Panc1 (cell line): ENCODE measurements at regions not wholly inside any gene's neighbourhood (a gene's known extent, or its start where the extent isn't known, plus 50 kb on each side); places are given as distances from the start of the nearest gene placed in this dataset.

Experiments used
- ATAC-seq: fragments of 200-7000 bp; cut with Tn5 transposase; 2 replicates; pipeline ENCODE4 v1.9.1; 2020; ENCODE audit warnings: mild to moderate bottlenecking, moderate library complexity
- BruUV-seq: library from RNA; stranded (reverse); fragments of 400-500 nt; replicated peaks from 2 replicates; lab custom pipeline; 2021; lab: Mats Ljungman, UMichigan
- CTCF ChIA-PET: fragments of 300-600 bp; sonication (Branson Sonifier 250); formaldehyde crosslinking; loops from one replicate; lab custom pipeline; 2022; ENCODE audit warnings: antibody characterized with exemption; lab: Charles Lee
- POLR2A ChIA-PET: fragments of 300-600 bp; sonication (Branson Sonifier 250); formaldehyde crosslinking; loops from one replicate; lab custom pipeline; 2022; ENCODE audit warnings: antibody characterized with exemption; lab: Charles Lee
- DNase-seq: peaks from one replicate; pipeline ENCODE4 v3.0.0-alpha.2; 2010; ENCODE audit warnings: low read depth, low spot score
- H3K27ac ChIP-seq: 2 replicates; pipeline ENCODE4 v1.5.1; 2011; ENCODE audit warnings: mild to moderate bottlenecking, low read length, inconsistent platforms
- H3K27me3 ChIP-seq: fragments of 200-500 bp; sonication (Bioruptor generic); 2 replicates; pipeline ENCODE4 v1.6.0; 2014; ENCODE audit warnings: low read length, inconsistent platforms; ENCODE audit not compliant: control insufficient read depth, insufficient read depth
- H3K36me3 ChIP-seq: fragments of 200-500 bp; sonication (Bioruptor generic); 2 replicates; pipeline ENCODE4 v1.5.1; 2014; ENCODE audit warnings: inconsistent platforms, mild to moderate bottlenecking, low read length, moderate library complexity; ENCODE audit not compliant: control insufficient read depth, insufficient read depth
- H3K4me1 ChIP-seq: 2 replicates; pipeline ENCODE4 v1.5.1; 2011; ENCODE audit warnings: inconsistent platforms, mild to moderate bottlenecking, low read length, moderate library complexity; ENCODE audit not compliant: control insufficient read depth, insufficient read depth
- H3K4me3 ChIP-seq, 2 experiments: 2 replicates each; pipeline ENCODE4 v1.5.1; 2011 to 2012; ENCODE audit warnings: low read depth in 2 of 2, low read length in 2 of 2, mild to moderate bottlenecking in 2 of 2, inconsistent platforms in 1 of 2, moderate library complexity in 1 of 2
- H3K9me3 ChIP-seq: fragments of 200-500 bp; sonication (Bioruptor generic); 2 replicates; pipeline ENCODE4 v1.5.1; 2014; ENCODE audit warnings: low read depth, mild to moderate bottlenecking, inconsistent platforms, low read length, moderate library complexity; ENCODE audit not compliant: control insufficient read depth, insufficient read depth
- CTCF ChIP-seq: fragments of 450-650 bp; IDR thresholded peaks from 2 replicates; pipeline ENCODE4 v1.5.1; 2017; ENCODE audit warnings: mild to moderate bottlenecking
- POLR2AphosphoS5 ChIP-seq: IDR thresholded peaks from 2 replicates; pipeline ENCODE4 v1.6.1; 2012; ENCODE audit warnings: mild to moderate bottlenecking, low read depth, low read length, moderate library complexity
- REST ChIP-seq, 2 experiments: IDR thresholded peaks; 2 replicates each; pipeline ENCODE4 v1.6.1; 2011 to 2012; ENCODE audit warnings: low read depth in 2 of 2, control low read depth in 1 of 2, low read length in 1 of 2, mild to moderate bottlenecking in 1 of 2, moderate library complexity in 1 of 2; ENCODE audit not compliant: insufficient read depth in 1 of 2
- SIN3A ChIP-seq: IDR thresholded peaks from 2 replicates; pipeline ENCODE4 v1.6.1; 2012; ENCODE audit warnings: low read depth, mild to moderate bottlenecking, low read length, moderate library complexity, borderline replicate concordance; ENCODE audit not compliant: insufficient read depth
- TCF7L2 ChIP-seq: IDR thresholded peaks from 2 replicates; pipeline ENCODE4 v1.6.1; 2011; ENCODE audit warnings: mild to moderate bottlenecking, low read depth, low read length, inconsistent platforms
- in situ Hi-C: cut with HindIII; loops from 2 replicates; pipeline ENCODE4 v1.10.0; 2016; ENCODE audit warnings: low sequenced_read_pairs, low pct_unique_long_range_greater_than_20kb
- intact Hi-C: fragments of 100-400 bp; cut with micrococcal nuclease; formaldehyde crosslinking; loops from one replicate; pipeline ENCODE4 v1.10.0; 2022; ENCODE audit not compliant: unreplicated experiment

- ChIA-PET POLR2A (no interaction called here), CTCF (no interaction called here)
- Histone ChIP-seq H3K9me3 (no peaks in the 10 kb centered on the region), H3K36me3 (no peaks in the 10 kb centered on the region), H3K27ac (no peak overlapping the region), H3K4me3 (no peak overlapping the region), H3K4me1 (no peaks in the 10 kb centered on the region), H3K27me3 (no peaks in the 10 kb centered on the region; the same call in 1 of the 2 replicates)
- no peak for TF ChIP-seq REST (IDR thresholded peaks at IDR 0.05; ENCODE audit: insufficient read depth in 1 of 2, low read depth in 2 of 2, low read length in 1 of 2)
- TF ChIP-seq POLR2AphosphoS5, result no peak
- TF ChIP-seq SIN3A, result no peak
- no peak for TF ChIP-seq TCF7L2
- TF ChIP-seq CTCF, result no peak
- BruUV-seq, result no TSS peak
- ATAC-seq (no peak), DNase-seq (no peak)
- intact Hi-C loops, result no loop called here
- in situ Hi-C loops, result no loop called here
Measured at GRCh38 chr2:2754940-2755339, 423.9 kb upstream of the MYT1L start.

GRCh38 chr2:2751715-2752315 is 420.7 kb upstream of the MYT1L start:
- Histone ChIP-seq H3K9me3 (no peaks in the 10 kb centered on the region), H3K27ac (no peak overlapping the region), H3K4me3 (no peak overlapping the region), H3K36me3 (no peaks in the 10 kb centered on the region), H3K27me3 (no peaks in the 10 kb centered on the region), H3K4me1 (no peaks in the 10 kb centered on the region)
- no peak for ATAC-seq
- CTCF ChIA-PET, result no interaction called here
- POLR2A ChIA-PET, result no interaction called here
- DNase-seq, result no peak
- in situ Hi-C loops (no loop called here), intact Hi-C loops (no loop called here)
- BruUV-seq, result no TSS peak
- TF ChIP-seq REST (IDR thresholded peaks at IDR 0.05; ENCODE audit: insufficient read depth in 1 of 2, low read depth in 2 of 2, low read length in 1 of 2) (no peak), CTCF (no peak), POLR2AphosphoS5 (no peak), TCF7L2 (no peak), SIN3A (no peak)
